ENCODE measurements at regions not wholly inside any gene's neighbourhood (a gene's known extent, or its start where the extent isn't known, plus 50 kb on each side); places are given as distances from the start of the nearest gene placed in this dataset.

DNA sequence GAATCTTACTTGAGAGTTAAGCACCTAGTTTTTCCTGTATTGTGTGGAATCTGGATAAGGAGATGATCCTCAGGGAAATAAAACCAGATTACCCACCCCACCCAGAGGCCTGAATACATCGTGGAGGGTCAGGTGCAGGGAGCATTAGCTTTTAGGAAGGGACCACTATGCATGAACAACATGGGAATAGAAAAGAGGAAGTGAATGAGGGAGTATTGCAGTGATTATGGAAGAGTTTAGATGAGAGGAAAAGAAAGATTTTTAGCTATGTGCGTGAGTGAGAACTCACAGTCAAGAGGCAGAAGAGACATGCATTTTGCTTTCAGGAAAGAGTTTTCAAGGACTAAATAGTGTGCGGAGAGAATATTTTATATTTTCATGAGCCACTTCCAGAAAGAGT is 222.3 kb upstream of the S100G start:
- TF ChIP-seq SUZ12 (IDR thresholded peaks at IDR 0.05; ENCODE audit: unreplicated experiment) (no peak), ZSCAN29 (IDR thresholded peaks at IDR 0.05) (no peak), RAD21 (IDR thresholded peaks at IDR 0.05; ENCODE audit: insufficient read depth, low read depth, low read length) (no peak), POLR2AphosphoS5 (IDR thresholded peaks at IDR 0.05; ENCODE audit: low read length) (no peak), JUND (IDR thresholded peaks at IDR 0.05; ENCODE audit: low read depth, low read length) (no peak), CREB1 (IDR thresholded peaks at IDR 0.05; ENCODE audit: low read depth) (no peak), EED (IDR thresholded peaks at IDR 0.05; ENCODE audit: low read depth) (no peak), SP1 (IDR thresholded peaks at IDR 0.05; ENCODE audit: low read depth, low read length) (no peak), SMC3 (IDR thresholded peaks at IDR 0.05; ENCODE audit: borderline replicate concordance, low read length) (no peak)
- TF ChIP-seq, protein P1, sequence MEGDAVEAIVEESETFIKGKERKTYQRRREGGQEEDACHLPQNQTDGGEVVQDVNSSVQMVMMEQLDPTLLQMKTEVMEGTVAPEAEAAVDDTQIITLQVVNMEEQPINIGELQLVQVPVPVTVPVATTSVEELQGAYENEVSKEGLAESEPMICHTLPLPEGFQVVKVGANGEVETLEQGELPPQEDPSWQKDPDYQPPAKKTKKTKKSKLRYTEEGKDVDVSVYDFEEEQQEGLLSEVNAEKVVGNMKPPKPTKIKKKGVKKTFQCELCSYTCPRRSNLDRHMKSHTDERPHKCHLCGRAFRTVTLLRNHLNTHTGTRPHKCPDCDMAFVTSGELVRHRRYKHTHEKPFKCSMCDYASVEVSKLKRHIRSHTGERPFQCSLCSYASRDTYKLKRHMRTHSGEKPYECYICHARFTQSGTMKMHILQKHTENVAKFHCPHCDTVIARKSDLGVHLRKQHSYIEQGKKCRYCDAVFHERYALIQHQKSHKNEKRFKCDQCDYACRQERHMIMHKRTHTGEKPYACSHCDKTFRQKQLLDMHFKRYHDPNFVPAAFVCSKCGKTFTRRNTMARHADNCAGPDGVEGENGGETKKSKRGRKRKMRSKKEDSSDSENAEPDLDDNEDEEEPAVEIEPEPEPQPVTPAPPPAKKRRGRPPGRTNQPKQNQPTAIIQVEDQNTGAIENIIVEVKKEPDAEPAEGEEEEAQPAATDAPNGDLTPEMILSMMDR (IDR thresholded peaks at IDR 0.05 in 2 of 3, conservative IDR thresholded peaks at IDR 0.05 in 1 of 3; ENCODE audit: control insufficient read depth in 2 of 3, extremely low read depth in 1 of 3, insufficient read depth in 1 of 3, low read depth in 3 of 3, low read length in 3 of 3), result no peak
- TF ChIP-seq, protein P2, sequence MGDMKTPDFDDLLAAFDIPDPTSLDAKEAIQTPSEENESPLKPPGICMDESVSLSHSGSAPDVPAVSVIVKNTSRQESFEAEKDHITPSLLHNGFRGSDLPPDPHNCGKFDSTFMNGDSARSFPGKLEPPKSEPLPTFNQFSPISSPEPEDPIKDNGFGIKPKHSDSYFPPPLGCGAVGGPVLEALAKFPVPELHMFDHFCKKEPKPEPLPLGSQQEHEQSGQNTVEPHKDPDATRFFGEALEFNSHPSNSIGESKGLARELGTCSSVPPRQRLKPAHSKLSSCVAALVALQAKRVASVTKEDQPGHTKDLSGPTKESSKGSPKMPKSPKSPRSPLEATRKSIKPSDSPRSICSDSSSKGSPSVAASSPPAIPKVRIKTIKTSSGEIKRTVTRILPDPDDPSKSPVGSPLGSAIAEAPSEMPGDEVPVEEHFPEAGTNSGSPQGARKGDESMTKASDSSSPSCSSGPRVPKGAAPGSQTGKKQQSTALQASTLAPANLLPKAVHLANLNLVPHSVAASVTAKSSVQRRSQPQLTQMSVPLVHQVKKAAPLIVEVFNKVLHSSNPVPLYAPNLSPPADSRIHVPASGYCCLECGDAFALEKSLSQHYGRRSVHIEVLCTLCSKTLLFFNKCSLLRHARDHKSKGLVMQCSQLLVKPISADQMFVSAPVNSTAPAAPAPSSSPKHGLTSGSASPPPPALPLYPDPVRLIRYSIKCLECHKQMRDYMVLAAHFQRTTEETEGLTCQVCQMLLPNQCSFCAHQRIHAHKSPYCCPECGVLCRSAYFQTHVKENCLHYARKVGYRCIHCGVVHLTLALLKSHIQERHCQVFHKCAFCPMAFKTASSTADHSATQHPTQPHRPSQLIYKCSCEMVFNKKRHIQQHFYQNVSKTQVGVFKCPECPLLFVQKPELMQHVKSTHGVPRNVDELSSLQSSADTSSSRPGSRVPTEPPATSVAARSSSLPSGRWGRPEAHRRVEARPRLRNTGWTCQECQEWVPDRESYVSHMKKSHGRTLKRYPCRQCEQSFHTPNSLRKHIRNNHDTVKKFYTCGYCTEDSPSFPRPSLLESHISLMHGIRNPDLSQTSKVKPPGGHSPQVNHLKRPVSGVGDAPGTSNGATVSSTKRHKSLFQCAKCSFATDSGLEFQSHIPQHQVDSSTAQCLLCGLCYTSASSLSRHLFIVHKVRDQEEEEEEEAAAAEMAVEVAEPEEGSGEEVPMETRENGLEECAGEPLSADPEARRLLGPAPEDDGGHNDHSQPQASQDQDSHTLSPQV (IDR thresholded peaks at IDR 0.05), result no peak
- TF ChIP-seq, protein P3, sequence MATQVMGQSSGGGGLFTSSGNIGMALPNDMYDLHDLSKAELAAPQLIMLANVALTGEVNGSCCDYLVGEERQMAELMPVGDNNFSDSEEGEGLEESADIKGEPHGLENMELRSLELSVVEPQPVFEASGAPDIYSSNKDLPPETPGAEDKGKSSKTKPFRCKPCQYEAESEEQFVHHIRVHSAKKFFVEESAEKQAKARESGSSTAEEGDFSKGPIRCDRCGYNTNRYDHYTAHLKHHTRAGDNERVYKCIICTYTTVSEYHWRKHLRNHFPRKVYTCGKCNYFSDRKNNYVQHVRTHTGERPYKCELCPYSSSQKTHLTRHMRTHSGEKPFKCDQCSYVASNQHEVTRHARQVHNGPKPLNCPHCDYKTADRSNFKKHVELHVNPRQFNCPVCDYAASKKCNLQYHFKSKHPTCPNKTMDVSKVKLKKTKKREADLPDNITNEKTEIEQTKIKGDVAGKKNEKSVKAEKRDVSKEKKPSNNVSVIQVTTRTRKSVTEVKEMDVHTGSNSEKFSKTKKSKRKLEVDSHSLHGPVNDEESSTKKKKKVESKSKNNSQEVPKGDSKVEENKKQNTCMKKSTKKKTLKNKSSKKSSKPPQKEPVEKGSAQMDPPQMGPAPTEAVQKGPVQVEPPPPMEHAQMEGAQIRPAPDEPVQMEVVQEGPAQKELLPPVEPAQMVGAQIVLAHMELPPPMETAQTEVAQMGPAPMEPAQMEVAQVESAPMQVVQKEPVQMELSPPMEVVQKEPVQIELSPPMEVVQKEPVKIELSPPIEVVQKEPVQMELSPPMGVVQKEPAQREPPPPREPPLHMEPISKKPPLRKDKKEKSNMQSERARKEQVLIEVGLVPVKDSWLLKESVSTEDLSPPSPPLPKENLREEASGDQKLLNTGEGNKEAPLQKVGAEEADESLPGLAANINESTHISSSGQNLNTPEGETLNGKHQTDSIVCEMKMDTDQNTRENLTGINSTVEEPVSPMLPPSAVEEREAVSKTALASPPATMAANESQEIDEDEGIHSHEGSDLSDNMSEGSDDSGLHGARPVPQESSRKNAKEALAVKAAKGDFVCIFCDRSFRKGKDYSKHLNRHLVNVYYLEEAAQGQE (IDR thresholded peaks at IDR 0.05; ENCODE audit: low read depth, low read length), result no peak
- TF ChIP-seq, protein P4, sequence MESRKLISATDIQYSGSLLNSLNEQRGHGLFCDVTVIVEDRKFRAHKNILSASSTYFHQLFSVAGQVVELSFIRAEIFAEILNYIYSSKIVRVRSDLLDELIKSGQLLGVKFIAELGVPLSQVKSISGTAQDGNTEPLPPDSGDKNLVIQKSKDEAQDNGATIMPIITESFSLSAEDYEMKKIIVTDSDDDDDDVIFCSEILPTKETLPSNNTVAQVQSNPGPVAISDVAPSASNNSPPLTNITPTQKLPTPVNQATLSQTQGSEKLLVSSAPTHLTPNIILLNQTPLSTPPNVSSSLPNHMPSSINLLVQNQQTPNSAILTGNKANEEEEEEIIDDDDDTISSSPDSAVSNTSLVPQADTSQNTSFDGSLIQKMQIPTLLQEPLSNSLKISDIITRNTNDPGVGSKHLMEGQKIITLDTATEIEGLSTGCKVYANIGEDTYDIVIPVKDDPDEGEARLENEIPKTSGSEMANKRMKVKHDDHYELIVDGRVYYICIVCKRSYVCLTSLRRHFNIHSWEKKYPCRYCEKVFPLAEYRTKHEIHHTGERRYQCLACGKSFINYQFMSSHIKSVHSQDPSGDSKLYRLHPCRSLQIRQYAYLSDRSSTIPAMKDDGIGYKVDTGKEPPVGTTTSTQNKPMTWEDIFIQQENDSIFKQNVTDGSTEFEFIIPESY (IDR thresholded peaks at IDR 0.05), result no peak

Data from GM12878 (cell line).